B cell (primary cell): ENCODE measurements at regions not wholly inside any gene's neighbourhood (a gene's known extent, or its start where the extent isn't known, plus 50 kb on each side); places are given as distances from the start of the nearest gene placed in this dataset.

ENCODE experiments used
- ATAC-seq: fragments of 200-7000 bp; cut with Tn5 transposase; one replicate; pipeline ENCODE4 v1.10.0; 2021; ENCODE audit warnings: low read depth, mild to moderate bottlenecking, moderate number of reproducible peaks, moderate library complexity
- CTCF ChIA-PET: fragments of 350-600 bp; sonication (Branson Sonifier 250); formaldehyde crosslinking; loops from one replicate; lab custom pipeline; 2021; ENCODE audit warnings: antibody characterized with exemption, inconsistent platforms; lab: Charles Lee
- POLR2A ChIA-PET: fragments of 350-600 bp; sonication (Branson Sonifier 250); formaldehyde crosslinking; loops from one replicate; lab custom pipeline; 2021; ENCODE audit warnings: antibody characterized with exemption; lab: Charles Lee
- DNase-seq: peaks from one replicate; pipeline ENCODE4 v3.0.0; 2013
- H2AFZ ChIP-seq: 2 replicates; pipeline ENCODE4 v1.6.1; 2012; ENCODE audit warnings: mild to moderate bottlenecking, low read depth, low read length; ENCODE audit not compliant: insufficient read depth, poor library complexity, severe bottlenecking
- H3K27ac ChIP-seq, 2 donors: 1 replicate in 1 of 2; 2 replicates in 1 of 2; pipeline ENCODE4 v1.5.1; 2012 to 2013; ENCODE audit warnings: low read length in 2 of 2, mild to moderate bottlenecking in 2 of 2, moderate library complexity in 1 of 2
- H3K27me3 ChIP-seq, 4 experiments: fragments of 200-600 bp in 1 of 4; sonication (generic) in 1 of 4; replicated peaks in 1 of 4; 1 replicate in 2 of 4; 2 replicates in 2 of 4; pipeline versions ENCODE4 v1.6.1 to v1.7.0; 2013 to 2016; ENCODE audit warnings: low read length in 3 of 4, mild to moderate bottlenecking in 2 of 4, mixed read lengths in 1 of 4, moderate library complexity in 1 of 4; ENCODE audit not compliant: insufficient read depth in 4 of 4, control insufficient read depth in 3 of 4; ENCODE audit errors: control extremely low read depth in 1 of 4
- H3K36me3 ChIP-seq, 2 experiments: replicated peaks in 1 of 2; 1 replicate in 1 of 2; 2 replicates in 1 of 2; pipeline versions ENCODE4 v1.6.1 to v1.7.1; 2013; ENCODE audit warnings: low read length in 1 of 2; ENCODE audit not compliant: insufficient read depth in 2 of 2, control insufficient read depth in 1 of 2; ENCODE audit errors: control extremely low read depth in 1 of 2, extremely low read depth in 1 of 2
- H3K4me1 ChIP-seq, 2 donors: fragments of 200-600 bp in 1 of 2; sonication (generic) in 1 of 2; 1 replicate in 1 of 2; 2 replicates in 1 of 2; pipeline versions ENCODE4 v1.5.1 to v1.6.1; 2013 to 2017; ENCODE audit warnings: low read length in 2 of 2; ENCODE audit not compliant: control insufficient read depth in 2 of 2, insufficient read depth in 2 of 2
- H3K4me2 ChIP-seq: replicated peaks from 2 replicates; pipeline ENCODE3; 2012; ENCODE audit warnings: mild to moderate bottlenecking, low read depth, low read length; ENCODE audit not compliant: poor library complexity, severe bottlenecking
- H3K4me3 ChIP-seq, 5 experiments: fragments of 200-600 bp in 1 of 5; sonication (generic) in 1 of 5; 1 replicate in 3 of 5; 2 replicates in 2 of 5; pipeline versions ENCODE4 v1.5.1 to v1.7.0; 2011 to 2016; ENCODE audit warnings: low read length in 4 of 5, mild to moderate bottlenecking in 4 of 5, low read depth in 2 of 5, control low read depth in 1 of 5, moderate library complexity in 1 of 5; ENCODE audit not compliant: insufficient read depth in 1 of 5; ENCODE audit errors: control extremely low read depth in 1 of 5, extremely low read depth in 1 of 5
- H3K79me2 ChIP-seq: fragments of 200-600 bp; sonication (generic); one replicate; pipeline ENCODE4 v1.6.0; 2016; ENCODE audit warnings: low read length; ENCODE audit not compliant: control insufficient read depth, insufficient read depth
- H3K9ac ChIP-seq: fragments of 200-600 bp; sonication (generic); 2 replicates; pipeline ENCODE4 v1.6.1; 2017; ENCODE audit warnings: mild to moderate bottlenecking, low read length, moderate library complexity
- H3K9me3 ChIP-seq, 3 donors: one replicate each; pipeline versions ENCODE4 v1.6.1 to v1.7.1; 2013; ENCODE audit warnings: low read length in 2 of 3; ENCODE audit not compliant: control insufficient read depth in 2 of 3, insufficient read depth in 1 of 3; ENCODE audit errors: control extremely low read depth in 1 of 3
- H4K20me1 ChIP-seq: 2 replicates; pipeline ENCODE4 v1.6.0; 2012; ENCODE audit warnings: mild to moderate bottlenecking, low read length; ENCODE audit not compliant: insufficient read depth, control insufficient read depth, poor library complexity, severe bottlenecking
- H3K27ac Mint-ChIP-seq: one replicate; pipeline ENCODE4 v1.8.0; 2021; ENCODE audit warnings: mixed read lengths
- H3K27me3 Mint-ChIP-seq: one replicate; pipeline ENCODE4 v1.8.0; 2021; ENCODE audit warnings: mixed read lengths
- H3K4me1 Mint-ChIP-seq: one replicate; pipeline ENCODE4 v1.8.0; 2021; ENCODE audit warnings: mixed read lengths
- H3K4me3 Mint-ChIP-seq: one replicate; pipeline ENCODE4 v1.8.0; 2021; ENCODE audit warnings: mixed read lengths
- H3K9me3 Mint-ChIP-seq: one replicate; pipeline ENCODE4 v1.8.0; 2022; ENCODE audit warnings: mixed read lengths; ENCODE audit not compliant: insufficient read depth
- CTCF ChIP-seq: fragments of 200-600 bp; IDR thresholded peaks from one replicate; pipeline ENCODE4 v1.8.0; 2022; ENCODE audit warnings: antibody characterized with exemption, mild to moderate bottlenecking
- EZH2 ChIP-seq: IDR thresholded peaks from 2 replicates; pipeline ENCODE4 v1.6.1; 2012; ENCODE audit warnings: borderline replicate concordance, low read depth, mild to moderate bottlenecking, moderate library complexity, low read length; ENCODE audit not compliant: insufficient read depth, poor library complexity, severe bottlenecking
- WGBS: methylation state at CpG from one replicate; pipeline ENCODE4 v1.1.5; 2013; ENCODE audit warnings: missing lambda C conversion rate; ENCODE audit not compliant: insufficient coverage; 5-methylcytosine and 5-hydroxymethylcytosine counted together
- intact Hi-C: fragments of 100-400 bp; cut with micrococcal nuclease; formaldehyde crosslinking; loops from one replicate; pipeline ENCODE4 v1.10.0; 2022

- H3K4me1 ChIP-seq = no peaks in the 10 kb centered on the region
- H3K9me3 ChIP-seq = no peaks in the 10 kb centered on the region
- H3K4me2 ChIP-seq = no peak overlapping the region
- TF ChIP-seq EZH2 = no peak
- no peaks in the 10 kb centered on the region for H3K9me3 Mint-ChIP-seq
- peaks cover 0 to 3% (median 0%) of the 10 kb centered on the region in 4 experiments for H3K27me3 ChIP-seq
- no peak overlapping the region for H3K9ac ChIP-seq
- no peak overlapping the region for H3K4me3 ChIP-seq
- no peaks in the 10 kb centered on the region for H3K79me2 ChIP-seq
- no peak overlapping the region for H3K27ac Mint-ChIP-seq
- no peak overlapping the region for H2AFZ ChIP-seq
- ATAC-seq (no peak), DNase-seq (no peak)
- POLR2A ChIA-PET = no interaction called here
- no peaks in the 10 kb centered on the region for H4K20me1 ChIP-seq
- H3K27me3 Mint-ChIP-seq = peaks cover 13% of the 10 kb centered on the region
- peaks cover 2% of the 10 kb centered on the region for H3K4me1 Mint-ChIP-seq
- H3K4me3 Mint-ChIP-seq = no peak overlapping the region
- CTCF ChIA-PET = interaction anchor here (5.3 kb wide), 1 partner anchor 13 kb away, joined by 27 read pairs; no protein-coding TSS in a partner anchor
- no peaks in the 10 kb centered on the region for H3K36me3 ChIP-seq
- H3K27ac ChIP-seq = no peak overlapping the region
- intact Hi-C loops = no loop called here
Measured at GRCh38 chr3:30185872-30186271, 420.5 kb upstream of the TGFBR2 start.

GRCh38 chr3:30186741-30187219 is 419.6 kb upstream of the TGFBR2 start:
- POLR2A ChIA-PET = no interaction called here
- no peaks in the 10 kb centered on the region for H3K79me2 ChIP-seq
- peaks cover 0 to 3% (median 0%) of the 10 kb centered on the region in 4 experiments for H3K27me3 ChIP-seq
- no peak overlapping the region for H3K9ac ChIP-seq
- TF ChIP-seq CTCF (no peak), EZH2 (no peak)
- Mint-ChIP-seq H3K27ac (no peak overlapping the region), H3K4me1 (no peaks in the 10 kb centered on the region), H3K27me3 (peaks cover 13% of the 10 kb centered on the region), H3K4me3 (no peak overlapping the region), H3K9me3 (no peaks in the 10 kb centered on the region)
- no peaks in the 10 kb centered on the region for H3K36me3 ChIP-seq
- DNase-seq (no peak), ATAC-seq (no peak)
- WGBS = 83% methylated on average over 2 of the region's 3 CpGs
- H4K20me1 ChIP-seq = no peaks in the 10 kb centered on the region
- H3K27ac ChIP-seq = no peak overlapping the region
- no peak overlapping the region for H3K4me3 ChIP-seq
- CTCF ChIA-PET = interaction anchor here (5.3 kb wide), 1 partner anchor 12 kb away, joined by 27 read pairs; no protein-coding TSS in a partner anchor
- no peak overlapping the region for H3K4me2 ChIP-seq
- H3K4me1 ChIP-seq = no peaks in the 10 kb centered on the region
- no peaks in the 10 kb centered on the region for H3K9me3 ChIP-seq
- intact Hi-C loops = no loop called here
- no peak overlapping the region for H2AFZ ChIP-seq
